A673 (cell line): ENCODE measurements at regions not wholly inside any gene's neighbourhood (a gene's known extent, or its start where the extent isn't known, plus 50 kb on each side); places are given as distances from the start of the nearest gene placed in this dataset.

Experiments
- BruUV-seq: library from RNA; stranded (reverse); fragments of 400-500 nt; replicated peaks from 2 replicates; lab custom pipeline; 2021; lab: Mats Ljungman, UMichigan
- CTCF ChIA-PET: fragments of 300-600 bp; sonication (Branson Sonifier 250); formaldehyde crosslinking; loops from one replicate; lab custom pipeline; 2022; ENCODE audit warnings: antibody characterized with exemption; lab: Charles Lee
- POLR2A ChIA-PET: fragments of 300-600 bp; sonication (Branson Sonifier 250); formaldehyde crosslinking; loops from one replicate; lab custom pipeline; 2022; ENCODE audit warnings: antibody characterized with exemption; ENCODE audit not compliant: low non-redundant PET; lab: Charles Lee
- DNase-seq: peaks from one replicate; pipeline ENCODE4 v3.0.0-alpha.2; 2015; ENCODE audit warnings: low spot score
- H3K27ac ChIP-seq: fragments of 200-600 bp; sonication (generic); 2 replicates; pipeline ENCODE4 v1.5.1; 2016; ENCODE audit warnings: mixed run types, low read depth, mild to moderate bottlenecking, mixed read lengths, antibody characterized with exemption, low read length; ENCODE audit not compliant: poor library complexity, severe bottlenecking
- H3K27me3 ChIP-seq: fragments of 200-600 bp; sonication (generic); replicated peaks from 2 replicates; pipeline ENCODE4 v1.6.1; 2017; ENCODE audit warnings: mixed run types, low read depth, mild to moderate bottlenecking, mixed read lengths, antibody characterized with exemption, low read length; ENCODE audit not compliant: insufficient read depth, poor library complexity
- H3K36me3 ChIP-seq: fragments of 200-600 bp; sonication (generic); 2 replicates; pipeline ENCODE4 v1.6.1; 2016; ENCODE audit warnings: mixed run types, mild to moderate bottlenecking, mixed read lengths, antibody characterized with exemption, low read length; ENCODE audit not compliant: insufficient read depth, poor library complexity, severe bottlenecking
- H3K4me1 ChIP-seq: fragments of 200-600 bp; sonication (generic); 2 replicates; pipeline ENCODE4 v1.6.1; 2017; ENCODE audit warnings: mixed run types, mild to moderate bottlenecking, mixed read lengths, antibody characterized with exemption, low read length; ENCODE audit not compliant: insufficient read depth, poor library complexity, severe bottlenecking
- H3K4me3 ChIP-seq: fragments of 200-600 bp; sonication (generic); 2 replicates; pipeline ENCODE4 v1.5.1; 2016; ENCODE audit warnings: low read depth, mixed run types, mild to moderate bottlenecking, mixed read lengths, low read length; ENCODE audit not compliant: poor library complexity, severe bottlenecking
- H3K9me3 ChIP-seq: fragments of 200-600 bp; sonication (generic); 2 replicates; pipeline ENCODE4 v1.6.1; 2016; ENCODE audit warnings: mixed run types, low read depth, mild to moderate bottlenecking, mixed read lengths, antibody characterized with exemption, low read length; ENCODE audit not compliant: poor library complexity, severe bottlenecking
- EZH2 ChIP-seq: fragments of 200-600 bp; sonication (generic); IDR thresholded peaks from 2 replicates; pipeline ENCODE4 v1.6.1; 2017; ENCODE audit warnings: borderline replicate concordance, low read depth, mild to moderate bottlenecking, mixed read lengths, antibody characterized with exemption, low read length; ENCODE audit not compliant: poor library complexity, severe bottlenecking
- intact Hi-C: fragments of 100-400 bp; cut with micrococcal nuclease; formaldehyde crosslinking; loops from one replicate; pipeline ENCODE4 v1.10.0; 2022; ENCODE audit not compliant: unreplicated experiment
- TF ChIP-seq, protein P1 (sequence below): fragments of 300-800, 200-600 bp; sonication (generic); conservative IDR thresholded peaks from 2 replicates; pipeline ENCODE4 v1.5.1; 2017; ENCODE audit warnings: low read depth, mild to moderate bottlenecking, antibody characterized with exemption, low read length, moderate library complexity, mixed read lengths

GRCh38 chr5:167244583-167244982 is 1046.9 kb upstream of the WWC1 start:
- Histone ChIP-seq H3K4me1 (peaks cover 3% of the 10 kb centered on the region), H3K4me3 (no peak overlapping the region), H3K9me3 (no peaks in the 10 kb centered on the region), H3K36me3 (no peaks in the 10 kb centered on the region), H3K27me3 (no peaks in the 10 kb centered on the region), H3K27ac (no peak overlapping the region)
- CTCF ChIA-PET, result interaction anchor here (1.3 kb wide), 1 partner anchor 214 kb away, joined by 6 read pairs; no protein-coding TSS in a partner anchor
- peak; percentile 68 for DNase-seq
- POLR2A ChIA-PET, result no interaction called here
- no TSS peak for BruUV-seq
- intact Hi-C loops, result loop anchor here (10.0 kb wide), 1 partner anchor 200 kb away; no protein-coding TSS in a partner anchor
- TF ChIP-seq EZH2, result no peak
- TF ChIP-seq, protein P1, sequence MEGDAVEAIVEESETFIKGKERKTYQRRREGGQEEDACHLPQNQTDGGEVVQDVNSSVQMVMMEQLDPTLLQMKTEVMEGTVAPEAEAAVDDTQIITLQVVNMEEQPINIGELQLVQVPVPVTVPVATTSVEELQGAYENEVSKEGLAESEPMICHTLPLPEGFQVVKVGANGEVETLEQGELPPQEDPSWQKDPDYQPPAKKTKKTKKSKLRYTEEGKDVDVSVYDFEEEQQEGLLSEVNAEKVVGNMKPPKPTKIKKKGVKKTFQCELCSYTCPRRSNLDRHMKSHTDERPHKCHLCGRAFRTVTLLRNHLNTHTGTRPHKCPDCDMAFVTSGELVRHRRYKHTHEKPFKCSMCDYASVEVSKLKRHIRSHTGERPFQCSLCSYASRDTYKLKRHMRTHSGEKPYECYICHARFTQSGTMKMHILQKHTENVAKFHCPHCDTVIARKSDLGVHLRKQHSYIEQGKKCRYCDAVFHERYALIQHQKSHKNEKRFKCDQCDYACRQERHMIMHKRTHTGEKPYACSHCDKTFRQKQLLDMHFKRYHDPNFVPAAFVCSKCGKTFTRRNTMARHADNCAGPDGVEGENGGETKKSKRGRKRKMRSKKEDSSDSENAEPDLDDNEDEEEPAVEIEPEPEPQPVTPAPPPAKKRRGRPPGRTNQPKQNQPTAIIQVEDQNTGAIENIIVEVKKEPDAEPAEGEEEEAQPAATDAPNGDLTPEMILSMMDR, result peak; percentile 66

- no peak overlapping the region for H3K4me3 ChIP-seq
- intact Hi-C loops, result loop anchor here (5.0 to 10.0 kb wide), 2 partner anchors 201 to 1614 kb away; no protein-coding TSS in a partner anchor
- ChIA-PET CTCF (no interaction called here), POLR2A (no interaction called here)
- no peaks in the 10 kb centered on the region for H3K27me3 ChIP-seq
- TF ChIP-seq EZH2, result no peak
- TF ChIP-seq, protein P1, result no peak
- peak; percentile 65 for DNase-seq
- no TSS peak for BruUV-seq
- H3K36me3 ChIP-seq, result no peaks in the 10 kb centered on the region
- H3K9me3 ChIP-seq, result no peaks in the 10 kb centered on the region
- no peak overlapping the region for H3K27ac ChIP-seq
- H3K4me1 ChIP-seq, result peaks cover 3% of the 10 kb centered on the region
Measured at GRCh38 chr5:167245868-167246267, 1045.6 kb upstream of the WWC1 start.

DNA sequence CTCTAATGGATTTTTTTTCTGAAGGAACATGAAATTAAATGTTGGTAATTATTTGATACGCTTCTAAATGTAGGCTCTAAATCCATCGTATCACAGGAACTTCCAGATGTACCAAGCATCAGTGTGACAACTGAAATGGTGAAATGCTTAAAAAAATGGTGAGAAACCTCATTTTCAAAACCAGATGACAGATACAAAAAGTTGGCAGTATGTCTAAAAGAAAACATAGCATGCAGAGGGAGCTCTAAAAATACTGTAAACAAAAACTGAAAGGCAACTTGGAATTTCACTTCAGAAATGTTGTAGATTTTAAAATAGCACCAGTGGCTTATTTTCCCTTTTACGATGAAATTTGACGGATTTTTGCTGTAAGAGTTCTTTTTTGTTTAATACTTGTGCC is 1043.6 kb upstream of the WWC1 start:
- ChIA-PET CTCF (no interaction called here), POLR2A (no interaction called here)
- H3K36me3 ChIP-seq, result no peaks in the 10 kb centered on the region
- no peak for DNase-seq
- BruUV-seq, result no TSS peak
- no peaks in the 10 kb centered on the region for H3K9me3 ChIP-seq
- no peaks in the 10 kb centered on the region for H3K27me3 ChIP-seq
- intact Hi-C loops, result loop anchor here (5.0 to 10.0 kb wide), 2 partner anchors 203 to 1616 kb away; no protein-coding TSS in a partner anchor
- no peak overlapping the region for H3K4me3 ChIP-seq
- TF ChIP-seq, protein P1, result no peak
- TF ChIP-seq EZH2, result no peak
- peaks cover 3% of the 10 kb centered on the region for H3K4me1 ChIP-seq
- H3K27ac ChIP-seq, result no peak overlapping the region
